ENCODE measurements at regions not wholly inside any gene's neighbourhood (a gene's known extent, or its start where the extent isn't known, plus 50 kb on each side); places are given as distances from the start of the nearest gene placed in this dataset.
"Not testable (repeated sequence)": the region's sequence is repeated elsewhere in the genome, so short reads cannot be mapped to it uniquely, and the experiment has no call there.

GRCh38 chr6:6439778-6440177 is 119.3 kb upstream of the F13A1 start:
- DNase-seq (ENCODE audit: extremely low spot score), result no peak
- POLR2A ChIA-PET, result no interaction called here
- TF ChIP-seq NFRKB (IDR thresholded peaks at IDR 0.05) (no peak), FOXK2 (IDR thresholded peaks at IDR 0.05) (no peak), ZNF384 (IDR thresholded peaks at IDR 0.05) (no peak), CTBP1 (IDR thresholded peaks at IDR 0.05; ENCODE audit: borderline replicate concordance) (no peak), TARDBP (IDR thresholded peaks at IDR 0.05) (no peak), BHLHE40 (IDR thresholded peaks at IDR 0.05; ENCODE audit: borderline replicate concordance) (no peak), ARNT (IDR thresholded peaks at IDR 0.05) (no peak), FOXM1 (IDR thresholded peaks at IDR 0.05; ENCODE audit: borderline replicate concordance) (no peak), PKNOX1 (IDR thresholded peaks at IDR 0.05) (no peak), FOXA1 (IDR thresholded peaks at IDR 0.05) (no peak)
- CTCF ChIA-PET, result no interaction called here

GRCh38 chr6:6452002-6452401 is 131.5 kb upstream of the F13A1 start:
- CTCF ChIA-PET, result no interaction called here
- TF ChIP-seq ARNT (IDR thresholded peaks at IDR 0.05) (no peak), NFRKB (IDR thresholded peaks at IDR 0.05) (no peak), PKNOX1 (IDR thresholded peaks at IDR 0.05) (no peak), ZNF384 (IDR thresholded peaks at IDR 0.05) (no peak), ELF4 (IDR thresholded peaks at IDR 0.05) (no peak), FOXA1 (IDR thresholded peaks at IDR 0.05) (no peak), TARDBP (IDR thresholded peaks at IDR 0.05) (no peak), SUZ12 (IDR thresholded peaks at IDR 0.05) (no peak), L3MBTL2 (conservative IDR thresholded peaks at IDR 0.05) (no peak), HDGF (IDR thresholded peaks at IDR 0.05; ENCODE audit: borderline replicate concordance) (no peak), FOXK2 (IDR thresholded peaks at IDR 0.05) (no peak), CTBP1 (IDR thresholded peaks at IDR 0.05; ENCODE audit: borderline replicate concordance) (no peak), FOXM1 (IDR thresholded peaks at IDR 0.05; ENCODE audit: borderline replicate concordance) (no peak), LEF1 (IDR thresholded peaks at IDR 0.05; ENCODE audit: borderline replicate concordance) (no peak), SP1 (IDR thresholded peaks at IDR 0.05) (no peak), BHLHE40 (IDR thresholded peaks at IDR 0.05; ENCODE audit: borderline replicate concordance) (no peak)
- POLR2A ChIA-PET, result no interaction called here
- no peak for DNase-seq (ENCODE audit: extremely low spot score)

GRCh38 chr6:6453186-6453585 is 132.7 kb upstream of the F13A1 start:
- TF ChIP-seq HDGF (IDR thresholded peaks at IDR 0.05; ENCODE audit: borderline replicate concordance) (no peak), ZNF384 (IDR thresholded peaks at IDR 0.05) (no peak), L3MBTL2 (conservative IDR thresholded peaks at IDR 0.05) (no peak), NFRKB (IDR thresholded peaks at IDR 0.05) (no peak), ARNT (IDR thresholded peaks at IDR 0.05) (no peak), BHLHE40 (IDR thresholded peaks at IDR 0.05; ENCODE audit: borderline replicate concordance) (no peak), SP1 (IDR thresholded peaks at IDR 0.05) (no peak), TARDBP (IDR thresholded peaks at IDR 0.05) (no peak), CTBP1 (IDR thresholded peaks at IDR 0.05; ENCODE audit: borderline replicate concordance) (no peak), LEF1 (IDR thresholded peaks at IDR 0.05; ENCODE audit: borderline replicate concordance) (no peak)
- DNase-seq (ENCODE audit: extremely low spot score), result no peak
- POLR2A ChIA-PET, result no interaction called here
- CTCF ChIA-PET, result interaction anchor here (0.7 kb wide), 1 partner anchor 504 kb away, joined by 3 read pairs; no protein-coding TSS in a partner anchor

- TF ChIP-seq SUZ12 (IDR thresholded peaks at IDR 0.05), result no peak
- TF ChIP-seq FOXK2 (IDR thresholded peaks at IDR 0.05), result no peak
- TF ChIP-seq FOXA1 (IDR thresholded peaks at IDR 0.05), result no peak
- TF ChIP-seq SP1 (IDR thresholded peaks at IDR 0.05), result no peak
- TF ChIP-seq NFRKB (IDR thresholded peaks at IDR 0.05), result no peak
- TF ChIP-seq CTBP1 (IDR thresholded peaks at IDR 0.05; ENCODE audit: borderline replicate concordance), result no peak
- TF ChIP-seq LEF1 (IDR thresholded peaks at IDR 0.05; ENCODE audit: borderline replicate concordance), result no peak
- TF ChIP-seq BHLHE40 (IDR thresholded peaks at IDR 0.05; ENCODE audit: borderline replicate concordance), result no peak
- no peak for TF ChIP-seq ELF4 (IDR thresholded peaks at IDR 0.05)
- no peak for TF ChIP-seq FOXM1 (IDR thresholded peaks at IDR 0.05; ENCODE audit: borderline replicate concordance)
- no peak for TF ChIP-seq L3MBTL2 (conservative IDR thresholded peaks at IDR 0.05)
- TF ChIP-seq ARNT (IDR thresholded peaks at IDR 0.05), result no peak
- TF ChIP-seq PKNOX1 (IDR thresholded peaks at IDR 0.05), result no peak
- no peak for TF ChIP-seq ZNF384 (IDR thresholded peaks at IDR 0.05)
- no peak for TF ChIP-seq TARDBP (IDR thresholded peaks at IDR 0.05)
- TF ChIP-seq HDGF (IDR thresholded peaks at IDR 0.05; ENCODE audit: borderline replicate concordance), result no peak
- ChIA-PET CTCF (no interaction called here), POLR2A (no interaction called here)
- no peak for DNase-seq (ENCODE audit: extremely low spot score)
Observed at GRCh38 chr6:6455272-6455671, 133.2 kb upstream of the LY86 start.

- CTCF ChIA-PET, result no interaction called here
- no peak for DNase-seq (ENCODE audit: extremely low spot score)
- POLR2A ChIA-PET, result no interaction called here
- TF ChIP-seq CTBP1 (IDR thresholded peaks at IDR 0.05; ENCODE audit: borderline replicate concordance) (no peak), FOXA1 (IDR thresholded peaks at IDR 0.05) (no peak), FOXM1 (IDR thresholded peaks at IDR 0.05; ENCODE audit: borderline replicate concordance) (no peak), L3MBTL2 (conservative IDR thresholded peaks at IDR 0.05) (no peak), TARDBP (IDR thresholded peaks at IDR 0.05) (no peak), ARNT (IDR thresholded peaks at IDR 0.05) (no peak), BHLHE40 (IDR thresholded peaks at IDR 0.05; ENCODE audit: borderline replicate concordance) (no peak), FOXK2 (IDR thresholded peaks at IDR 0.05) (no peak), PKNOX1 (IDR thresholded peaks at IDR 0.05) (no peak), ELF4 (IDR thresholded peaks at IDR 0.05) (no peak), NFRKB (IDR thresholded peaks at IDR 0.05) (no peak), LEF1 (IDR thresholded peaks at IDR 0.05; ENCODE audit: borderline replicate concordance) (no peak), HDGF (IDR thresholded peaks at IDR 0.05; ENCODE audit: borderline replicate concordance) (no peak), SUZ12 (IDR thresholded peaks at IDR 0.05) (no peak), ZNF384 (IDR thresholded peaks at IDR 0.05) (no peak), SP1 (IDR thresholded peaks at IDR 0.05) (no peak)
Observed at GRCh38 chr6:6458172-6458571, 130.3 kb upstream of the LY86 start.

- POLR2A ChIA-PET; DNase-seq (ENCODE audit: extremely low spot score); CTCF ChIA-PET: not testable (repeated sequence)
Observed at GRCh38 chr6:6459963-6460362, 128.6 kb upstream of the LY86 start.
